K562 (cell line): ENCODE measurements at regions not wholly inside any gene's neighbourhood (a gene's known extent, or its start where the extent isn't known, plus 50 kb on each side); places are given as distances from the start of the nearest gene placed in this dataset.

Experiments used
- CTCF ChIP-seq, 3 experiments: IDR thresholded peaks in 2 of 3; conservative IDR thresholded peaks in 1 of 3; 2 replicates each; pipeline ENCODE4 v1.5.1; 2011 to 2012; ENCODE audit warnings: low read length in 3 of 3, mild to moderate bottlenecking in 3 of 3, control low read depth in 2 of 3, improper control_type of control experiment in 1 of 3, inconsistent platforms in 1 of 3, low read depth in 1 of 3, mixed read lengths in 1 of 3, moderate library complexity in 1 of 3; ENCODE audit not compliant: insufficient read depth in 2 of 3
- HNRNPUL1 ChIP-seq: fragments of 200-400 bp; formaldehyde crosslinking; IDR thresholded peaks from 2 replicates; pipeline ENCODE4 v1.6.1; 2017; ENCODE audit warnings: low read length
- POLR2A ChIP-seq: fragments of 450-650 bp; conservative IDR thresholded peaks from 2 replicates; pipeline ENCODE4 v1.6.1; 2016
- POLR2AphosphoS2 ChIP-seq: IDR thresholded peaks from 2 replicates; pipeline ENCODE4 v1.6.1; 2012; ENCODE audit warnings: low read length, improper control_type of control experiment
- ZNF24 ChIP-seq: fragments of 450-650 bp; IDR thresholded peaks from 2 replicates; pipeline ENCODE4 v1.6.1; 2016
- TF ChIP-seq, protein P1 (sequence below): fragments of 250-450 bp; sonication (Bioruptor Pico); IDR thresholded peaks from 2 replicates; pipeline ENCODE4 v1.9.0; 2021; ENCODE audit warnings: mild to moderate bottlenecking

GRCh38 chr7:17005271-17005670 is 123.5 kb upstream of the AGR3 start:
- TF ChIP-seq CTCF (IDR thresholded peaks at IDR 0.05 in 2 of 3, conservative IDR thresholded peaks at IDR 0.05 in 1 of 3; ENCODE audit: insufficient read depth in 2 of 3, low read depth in 1 of 3, low read length in 3 of 3) (no peak), ZNF24 (no peak), POLR2A (no peak), POLR2AphosphoS2 (no peak), HNRNPUL1 (no peak)
- TF ChIP-seq, protein P1, sequence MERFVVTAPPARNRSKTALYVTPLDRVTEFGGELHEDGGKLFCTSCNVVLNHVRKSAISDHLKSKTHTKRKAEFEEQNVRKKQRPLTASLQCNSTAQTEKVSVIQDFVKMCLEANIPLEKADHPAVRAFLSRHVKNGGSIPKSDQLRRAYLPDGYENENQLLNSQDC (CRISPR knock-in tag): no peak
